ENCODE measurements at regions not wholly inside any gene's neighbourhood (a gene's known extent, or its start where the extent isn't known, plus 50 kb on each side); places are given as distances from the start of the nearest gene placed in this dataset.

- no peaks in the 10 kb centered on the region for H3K27me3 ChIP-seq (ENCODE audit: control insufficient read depth, insufficient read depth, low read length)
- FAIRE-seq = no peak
- H3K36me3 ChIP-seq (ENCODE audit: control insufficient read depth, insufficient read depth, low read length) = no peaks in the 10 kb centered on the region
- no peak overlapping the region for H3K4me3 ChIP-seq (ENCODE audit: low read depth, low read length)
- no peak for TF ChIP-seq CTCF (IDR thresholded peaks at IDR 0.05; ENCODE audit: insufficient read depth, low read length, severe bottlenecking)
- no peak for DNase-seq (ENCODE audit: low read depth)
Measured at GRCh38 chr3:124156866-124157712, 165.2 kb upstream of the ROPN1 start.

- Histone ChIP-seq H3K27me3 (ENCODE audit: control insufficient read depth, insufficient read depth, low read length) (no peaks in the 10 kb centered on the region), H3K4me3 (ENCODE audit: low read depth, low read length) (no peak overlapping the region), H3K36me3 (ENCODE audit: control insufficient read depth, insufficient read depth, low read length) (no peaks in the 10 kb centered on the region)
- TF ChIP-seq CTCF (IDR thresholded peaks at IDR 0.05; ENCODE audit: insufficient read depth, low read length, severe bottlenecking) = no peak
- DNase-seq (ENCODE audit: low read depth) (no peak), FAIRE-seq (no peak)
Measured at GRCh38 chr3:124157748-124158147, 165.8 kb upstream of the ROPN1 start.

- TF ChIP-seq CTCF (IDR thresholded peaks at IDR 0.05; ENCODE audit: insufficient read depth, low read length, severe bottlenecking) = no peak
- Histone ChIP-seq H3K36me3 (ENCODE audit: control insufficient read depth, insufficient read depth, low read length) (no peaks in the 10 kb centered on the region), H3K4me3 (ENCODE audit: low read depth, low read length) (no peak overlapping the region), H3K27me3 (ENCODE audit: control insufficient read depth, insufficient read depth, low read length) (no peaks in the 10 kb centered on the region)
- DNase-seq (ENCODE audit: low read depth) (no peak), FAIRE-seq (no peak)
Measured at GRCh38 chr3:124158168-124158881, 166.4 kb upstream of the ROPN1 start.

GRCh38 chr3:124161448-124161847 lies 169.5 kb upstream of the ROPN1 start:
- TF ChIP-seq CTCF (IDR thresholded peaks at IDR 0.05; ENCODE audit: insufficient read depth, low read length, severe bottlenecking) = no peak
- Histone ChIP-seq H3K27me3 (ENCODE audit: control insufficient read depth, insufficient read depth, low read length) (no peaks in the 10 kb centered on the region), H3K4me3 (ENCODE audit: low read depth, low read length) (no peak overlapping the region), H3K36me3 (ENCODE audit: control insufficient read depth, insufficient read depth, low read length) (no peaks in the 10 kb centered on the region)
- FAIRE-seq = no peak
- DNase-seq (ENCODE audit: low read depth) = no peak

- H3K4me3 ChIP-seq (ENCODE audit: low read depth, low read length) = no peak overlapping the region
- no peak for TF ChIP-seq CTCF (IDR thresholded peaks at IDR 0.05; ENCODE audit: insufficient read depth, low read length, severe bottlenecking)
- no peaks in the 10 kb centered on the region for H3K36me3 ChIP-seq (ENCODE audit: control insufficient read depth, insufficient read depth, low read length)
- no peak for FAIRE-seq
- DNase-seq (ENCODE audit: low read depth) = no peak
- peaks cover 3% of the 10 kb centered on the region for H3K27me3 ChIP-seq (ENCODE audit: control insufficient read depth, insufficient read depth, low read length)
Measured at GRCh38 chr3:124163689-124164088, 171.8 kb upstream of the ROPN1 start.

All from bronchial epithelial cell (primary cell).